ENCODE measurements at regions not wholly inside any gene's neighbourhood (a gene's known extent, or its start where the extent isn't known, plus 50 kb on each side); places are given as distances from the start of the nearest gene placed in this dataset.
A peak's percentile ranks its signal among the peaks of the same experiment; 100 is the strongest.
"Not testable (repeated sequence)": the region's sequence is repeated elsewhere in the genome, so short reads cannot be mapped to it uniquely, and the experiment has no call there.

DNA sequence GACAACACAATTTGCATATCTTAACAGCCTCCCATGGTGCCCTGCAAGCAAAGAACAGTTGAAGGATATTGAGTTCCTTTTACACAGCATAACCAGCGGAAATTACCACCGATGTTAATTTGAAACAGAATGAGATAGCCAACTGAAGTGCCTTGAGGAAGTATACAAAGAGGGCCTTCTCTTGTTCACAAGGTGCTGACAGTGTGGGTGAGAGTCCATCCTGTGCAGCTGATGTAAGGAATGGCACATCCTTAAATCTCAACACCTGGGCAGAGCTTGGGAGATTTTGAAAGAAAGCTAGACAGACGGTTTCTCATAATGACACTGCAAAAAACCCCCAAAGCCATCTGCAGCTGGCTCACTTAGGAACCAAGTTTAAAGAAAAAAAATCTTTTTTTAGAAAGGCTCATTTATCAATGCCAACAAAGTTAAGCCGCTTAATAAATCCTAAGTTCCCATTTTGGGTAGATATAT, 818.6 kb downstream of the KCNJ2 start:
- Mint-ChIP-seq H3K9me3 (peaks cover 7 to 19% (median 12%) of the 10 kb centered on the region in 3 donors), H3K36me3 (peaks cover 2% of the 10 kb centered on the region), H3K4me3 (no peak overlapping the region), H3K27ac (no peak overlapping the region), H3K27me3 (no peaks in the 10 kb centered on the region), H3K4me1 (no peaks in the 10 kb centered on the region)

- Mint-ChIP-seq H3K4me3 (peak overlapping the region in 1 of 4 donors; percentile 44), H3K4me1 (no peaks in the 10 kb centered on the region), H3K36me3 (peaks cover 2% of the 10 kb centered on the region), H3K27me3 (no peaks in the 10 kb centered on the region), H3K27ac (no peak overlapping the region), H3K9me3 (peaks cover 7 to 20% (median 12%) of the 10 kb centered on the region in 3 donors)
Observed at GRCh38 chr17:70988622-70989021, 819.3 kb downstream of the KCNJ2 start.

- Mint-ChIP-seq H3K4me3 (no peak overlapping the region), H3K9me3 (peaks cover 7 to 20% (median 12%) of the 10 kb centered on the region in 3 donors), H3K27me3 (no peaks in the 10 kb centered on the region), H3K36me3 (peaks cover 2% of the 10 kb centered on the region), H3K4me1 (no peaks in the 10 kb centered on the region), H3K27ac (peak overlapping the region in 1 of 3 donors; percentile 48)
Observed at GRCh38 chr17:70989280-70989679, 819.9 kb downstream of the KCNJ2 start.

DNA sequence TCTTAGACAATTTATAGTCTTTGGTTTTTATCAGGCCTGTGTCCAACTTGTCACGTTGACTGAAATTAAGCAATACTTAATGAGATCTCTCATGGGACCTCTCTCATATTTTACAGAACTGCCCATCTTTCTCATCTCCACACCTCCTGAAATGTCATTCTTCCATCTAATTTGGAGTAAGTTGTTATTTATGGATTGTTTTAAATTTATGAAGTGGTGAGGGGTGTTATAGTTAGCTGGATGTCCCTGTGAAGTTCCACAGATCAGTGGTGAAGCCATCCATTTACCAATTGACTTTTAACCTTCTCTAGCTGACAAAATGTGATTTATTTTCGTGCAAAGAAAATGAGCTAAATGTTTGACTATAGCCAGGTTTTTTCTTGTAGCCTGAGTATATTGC, 824.9 kb downstream of the KCNJ2 start:
- no peak overlapping the region for H3K4me3 Mint-ChIP-seq
- H3K9me3 Mint-ChIP-seq: peaks cover 4 to 5% (median 5%) of the 10 kb centered on the region in 3 donors
- no peaks in the 10 kb centered on the region for H3K4me1 Mint-ChIP-seq
- no peak overlapping the region for H3K27ac Mint-ChIP-seq
- H3K36me3 Mint-ChIP-seq: no peaks in the 10 kb centered on the region
- no peaks in the 10 kb centered on the region for H3K27me3 Mint-ChIP-seq

- no peaks in the 10 kb centered on the region for H3K27me3 Mint-ChIP-seq
- no peak overlapping the region for H3K27ac Mint-ChIP-seq
- no peak overlapping the region for H3K4me3 Mint-ChIP-seq
- no peaks in the 10 kb centered on the region for H3K4me1 Mint-ChIP-seq
- H3K9me3 Mint-ChIP-seq: peaks cover 3 to 5% (median 3%) of the 10 kb centered on the region in 3 donors
- no peaks in the 10 kb centered on the region for H3K36me3 Mint-ChIP-seq
Observed at GRCh38 chr17:70995997-70996396, 826.7 kb downstream of the KCNJ2 start.

DNA sequence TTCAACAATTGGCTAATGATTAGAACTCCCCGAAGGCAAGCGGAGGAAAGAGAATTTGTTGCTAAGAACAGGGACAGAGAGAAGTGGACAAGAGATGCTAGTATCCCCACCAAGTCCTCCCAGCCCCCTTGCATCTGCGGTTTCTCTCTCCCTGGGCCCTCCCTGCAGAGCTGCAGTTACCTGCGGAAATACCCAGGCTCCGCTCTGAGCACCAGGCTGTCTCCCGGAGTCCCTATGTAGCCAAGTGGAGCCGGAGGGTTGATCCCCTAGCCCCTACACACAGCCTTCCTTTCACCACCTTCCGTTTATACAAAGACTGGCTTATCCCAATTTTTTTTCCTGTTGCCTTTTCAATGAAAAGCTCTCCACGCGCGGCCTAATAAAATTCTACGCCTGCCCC, 834.4 kb downstream of the KCNJ2 start:
- Mint-ChIP-seq H3K4me3 (no peak overlapping the region), H3K9me3 (peaks cover 0 to 4% (median 3%) of the 10 kb centered on the region in 3 donors), H3K36me3 (no peaks in the 10 kb centered on the region), H3K4me1 (no peaks in the 10 kb centered on the region), H3K27ac (no peak overlapping the region), H3K27me3 (no peaks in the 10 kb centered on the region)

DNA sequence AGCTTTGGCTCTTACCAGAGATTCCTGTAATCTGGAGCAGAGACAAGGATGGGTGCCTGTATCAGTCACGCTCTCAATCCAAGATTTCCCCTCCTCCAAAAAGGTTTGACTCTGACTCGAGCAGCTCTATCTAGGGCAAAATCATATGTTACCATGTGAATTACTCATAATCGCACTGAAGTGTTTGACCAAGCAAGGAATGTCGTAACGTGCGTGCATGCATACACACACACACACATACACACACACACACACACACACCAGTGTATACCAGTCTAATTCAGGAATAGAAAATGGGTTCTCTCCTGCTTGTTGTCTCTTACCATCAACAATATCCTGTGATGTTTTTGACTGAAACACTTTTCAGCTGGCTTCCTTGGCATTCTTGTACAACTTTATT, 835.1 kb downstream of the KCNJ2 start:
- no peak overlapping the region for H3K4me3 Mint-ChIP-seq
- no peaks in the 10 kb centered on the region for H3K4me1 Mint-ChIP-seq

DNA sequence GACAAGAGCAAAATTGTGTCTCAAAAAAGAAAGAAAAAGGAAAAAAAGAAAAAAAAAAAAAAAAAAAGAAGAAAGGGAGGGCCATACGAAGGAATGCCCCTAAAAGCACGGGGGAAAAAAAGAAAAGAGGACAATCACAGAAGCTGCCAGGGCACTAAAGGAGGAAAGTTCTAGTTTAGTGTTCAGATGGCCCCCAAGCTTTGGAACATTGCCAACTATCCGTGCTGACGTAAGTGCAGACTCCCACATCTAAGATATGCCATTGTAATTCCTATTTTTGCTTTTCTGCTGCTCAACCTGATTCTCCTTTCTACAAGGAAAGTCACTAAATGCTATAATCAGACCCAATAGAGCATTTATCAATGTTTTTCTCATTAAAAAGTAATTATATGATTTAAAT, 842.1 kb downstream of the KCNJ2 start:
- H3K27ac Mint-ChIP-seq: no peak overlapping the region
- H3K9me3 Mint-ChIP-seq: peaks cover 0 to 10% (median 3%) of the 10 kb centered on the region in 3 donors
- H3K27me3 Mint-ChIP-seq: no peaks in the 10 kb centered on the region
- H3K4me1 Mint-ChIP-seq: peaks cover 0 to 2% (median 0%) of the 10 kb centered on the region in 3 donors
- peaks cover 3% of the 10 kb centered on the region for H3K36me3 Mint-ChIP-seq
- H3K4me3 Mint-ChIP-seq: no peak overlapping the region

More for the DNA sequence above, 835.1 kb downstream of the KCNJ2 start:
- peaks cover 0 to 4% (median 3%) of the 10 kb centered on the region in 3 donors for H3K9me3 Mint-ChIP-seq
- no peaks in the 10 kb centered on the region for H3K36me3 Mint-ChIP-seq
- H3K27ac Mint-ChIP-seq: no peak overlapping the region
- no peaks in the 10 kb centered on the region for H3K27me3 Mint-ChIP-seq

- Mint-ChIP-seq H3K36me3 (no peaks in the 10 kb centered on the region), H3K4me3 (no peak overlapping the region), H3K4me1 (no peaks in the 10 kb centered on the region), H3K9me3 (peaks cover 3 to 9% (median 4%) of the 10 kb centered on the region in 3 donors), H3K27ac (no peak overlapping the region), H3K27me3 (no peaks in the 10 kb centered on the region)
Observed at GRCh38 chr17:71019699-71020098, 850.4 kb downstream of the KCNJ2 start.

GRCh38 chr17:71022758-71023157, 853.4 kb downstream of the KCNJ2 start:
- H3K27ac Mint-ChIP-seq: no peak overlapping the region

GRCh38 chr17:71023249-71024030, 854.1 kb downstream of the KCNJ2 start:
- peaks cover 0 to 2% (median 1%) of the 10 kb centered on the region in 3 donors for H3K9me3 Mint-ChIP-seq
- H3K36me3 Mint-ChIP-seq: no peaks in the 10 kb centered on the region
- H3K4me3 Mint-ChIP-seq: no peak overlapping the region
- H3K4me1 Mint-ChIP-seq: no peaks in the 10 kb centered on the region
- no peaks in the 10 kb centered on the region for H3K27me3 Mint-ChIP-seq
- no peak overlapping the region for H3K27ac Mint-ChIP-seq

More at GRCh38 chr17:71022758-71023157, 853.4 kb downstream of the KCNJ2 start:
- Mint-ChIP-seq H3K36me3 (no peaks in the 10 kb centered on the region), H3K4me1 (no peaks in the 10 kb centered on the region), H3K4me3 (no peak overlapping the region), H3K9me3 (peaks cover 1 to 3% (median 2%) of the 10 kb centered on the region in 3 donors), H3K27me3 (no peaks in the 10 kb centered on the region)

- peaks cover 0 to 1% (median 1%) of the 10 kb centered on the region in 3 donors for H3K9me3 Mint-ChIP-seq
- H3K27ac Mint-ChIP-seq: no peak overlapping the region
- H3K4me3 Mint-ChIP-seq: no peak overlapping the region
- H3K36me3 Mint-ChIP-seq: no peaks in the 10 kb centered on the region
- H3K4me1 Mint-ChIP-seq: no peaks in the 10 kb centered on the region
- H3K27me3 Mint-ChIP-seq: no peaks in the 10 kb centered on the region
Observed at GRCh38 chr17:71024172-71024571, 854.8 kb downstream of the KCNJ2 start.

- Mint-ChIP-seq H3K36me3 (no peaks in the 10 kb centered on the region), H3K4me1 (no peaks in the 10 kb centered on the region), H3K27ac (no peak overlapping the region), H3K9me3 (no peaks in the 10 kb centered on the region), H3K4me3 (no peak overlapping the region), H3K27me3 (no peaks in the 10 kb centered on the region)
Observed at GRCh38 chr17:71024969-71025368, 855.6 kb downstream of the KCNJ2 start.

- H3K36me3 Mint-ChIP-seq: no peaks in the 10 kb centered on the region
- H3K27ac Mint-ChIP-seq: no peak overlapping the region
- peaks cover 0 to 3% (median 0%) of the 10 kb centered on the region in 3 donors for H3K9me3 Mint-ChIP-seq
- H3K4me1 Mint-ChIP-seq: no peaks in the 10 kb centered on the region
- H3K27me3 Mint-ChIP-seq: no peaks in the 10 kb centered on the region
- H3K4me3 Mint-ChIP-seq: no peak overlapping the region
Observed at GRCh38 chr17:71029246-71029645, 859.9 kb downstream of the KCNJ2 start.

- H3K4me1 Mint-ChIP-seq, H3K36me3 Mint-ChIP-seq, H3K4me3 Mint-ChIP-seq, H3K9me3 Mint-ChIP-seq, H3K27ac Mint-ChIP-seq, H3K27me3 Mint-ChIP-seq: not testable (repeated sequence)
Observed at GRCh38 chr17:71031286-71031685, 862.0 kb downstream of the KCNJ2 start.

DNA sequence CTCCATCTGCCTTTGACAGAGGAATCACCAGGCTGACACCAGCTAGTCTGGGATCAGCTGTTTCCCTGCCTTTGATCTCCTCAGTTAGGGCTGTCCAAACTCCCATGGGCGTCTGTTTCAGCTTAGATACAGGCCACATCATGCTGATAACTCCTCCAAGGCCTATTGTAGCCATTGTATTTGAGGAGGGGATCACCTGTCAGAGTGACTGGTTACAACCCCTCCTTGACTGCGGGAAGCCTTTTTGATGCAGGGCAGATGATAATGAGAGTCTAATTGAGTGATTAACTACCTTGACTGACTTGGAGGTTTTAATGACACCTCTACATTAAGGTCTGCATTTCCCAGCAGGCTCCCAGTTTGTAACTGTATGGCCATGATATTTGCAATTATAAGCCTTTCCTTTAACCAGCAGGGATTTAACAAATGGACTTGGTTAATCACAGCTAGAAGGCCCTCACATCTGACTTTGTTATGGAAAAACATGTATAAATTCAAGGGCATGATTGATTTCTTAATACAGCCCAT, 863.5 kb downstream of the KCNJ2 start:
- no peak overlapping the region for H3K27ac Mint-ChIP-seq
- no peaks in the 10 kb centered on the region for H3K36me3 Mint-ChIP-seq
- no peaks in the 10 kb centered on the region for H3K27me3 Mint-ChIP-seq
- H3K4me3 Mint-ChIP-seq: no peak overlapping the region
- H3K9me3 Mint-ChIP-seq: peaks cover 0 to 3% (median 0%) of the 10 kb centered on the region in 3 donors
- no peaks in the 10 kb centered on the region for H3K4me1 Mint-ChIP-seq

All from IgD-negative memory B cell (primary cell).